ENCODE measurements at regions not wholly inside any gene's neighbourhood (a gene's known extent, or its start where the extent isn't known, plus 50 kb on each side); places are given as distances from the start of the nearest gene placed in this dataset.

- no peak for ATAC-seq
- TF ChIP-seq SNAI2 (CRISPR knock-in tag; IDR thresholded peaks at IDR 0.05) (no peak), PPARA (CRISPR knock-in tag; IDR thresholded peaks at IDR 0.05; ENCODE audit: borderline replicate concordance) (no peak), TCF4 (CRISPR knock-in tag; IDR thresholded peaks at IDR 0.05; ENCODE audit: borderline replicate concordance) (no peak), GLIS3 (CRISPR knock-in tag; IDR thresholded peaks at IDR 0.05) (no peak), TSHZ2 (CRISPR knock-in tag; IDR thresholded peaks at IDR 0.05) (no peak), ISL1 (CRISPR knock-in tag; IDR thresholded peaks at IDR 0.05) (no peak)
These were observed 215.8 kb downstream of the PHLDA1 start for GRCh38 chr12:75815756-75816155.

GRCh38 chr12:75814851-75815754 lies 216.5 kb downstream of the PHLDA1 start:
- ATAC-seq: peak; percentile 88
- no peak for TF ChIP-seq ESRRG (CRISPR knock-in tag; IDR thresholded peaks at IDR 0.05)
- TF ChIP-seq ZFP3 (CRISPR knock-in tag; IDR thresholded peaks at IDR 0.05): no peak
- no peak for TF ChIP-seq TOX (CRISPR knock-in tag; IDR thresholded peaks at IDR 0.05; ENCODE audit: borderline replicate concordance)
- no peak for TF ChIP-seq CREB5 (CRISPR knock-in tag; IDR thresholded peaks at IDR 0.05; ENCODE audit: low read depth)
- TF ChIP-seq RARB (CRISPR knock-in tag; IDR thresholded peaks at IDR 0.05): no peak
- no peak for TF ChIP-seq ZC3H10 (CRISPR knock-in tag; IDR thresholded peaks at IDR 0.05)
- no peak for TF ChIP-seq SNAI2 (CRISPR knock-in tag; IDR thresholded peaks at IDR 0.05)
- no peak for TF ChIP-seq PPARA (CRISPR knock-in tag; IDR thresholded peaks at IDR 0.05; ENCODE audit: borderline replicate concordance)

DNA sequence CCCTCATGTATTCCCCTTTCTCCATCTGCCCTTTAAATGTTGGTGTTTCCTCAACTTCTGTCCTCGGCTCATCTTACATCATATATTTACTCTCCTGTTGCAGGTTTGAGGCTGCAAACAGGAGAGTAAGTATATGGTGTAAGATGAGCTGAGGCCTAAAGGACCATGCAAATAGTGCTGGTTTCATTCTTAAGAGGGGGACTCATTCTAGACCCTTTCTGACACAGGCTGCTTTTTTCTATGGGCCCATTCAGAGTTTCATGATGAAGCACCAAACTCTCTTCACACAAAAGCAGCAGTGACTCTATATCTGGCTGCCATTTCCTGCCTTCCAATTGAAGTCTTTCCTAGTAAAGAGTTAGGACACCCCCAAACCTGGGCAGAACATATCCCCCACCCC lies 218.5 kb downstream of the PHLDA1 start:
- ATAC-seq: no peak
- TF ChIP-seq ZNF8 (CRISPR knock-in tag; IDR thresholded peaks at IDR 0.05): no peak
- no peak for TF ChIP-seq TCF4 (CRISPR knock-in tag; IDR thresholded peaks at IDR 0.05; ENCODE audit: borderline replicate concordance)
- no peak for TF ChIP-seq GLIS3 (CRISPR knock-in tag; IDR thresholded peaks at IDR 0.05)
- no peak for TF ChIP-seq CSDC2 (CRISPR knock-in tag; IDR thresholded peaks at IDR 0.05)
- TF ChIP-seq ZFP3 (CRISPR knock-in tag; IDR thresholded peaks at IDR 0.05): no peak
- no peak for TF ChIP-seq ZC3H10 (CRISPR knock-in tag; IDR thresholded peaks at IDR 0.05)
- no peak for TF ChIP-seq RARB (CRISPR knock-in tag; IDR thresholded peaks at IDR 0.05)
- TF ChIP-seq TSHZ2 (CRISPR knock-in tag; IDR thresholded peaks at IDR 0.05): no peak

- no peak for TF ChIP-seq ZNF8 (CRISPR knock-in tag; IDR thresholded peaks at IDR 0.05)
- no peak for TF ChIP-seq ZC3H10 (CRISPR knock-in tag; IDR thresholded peaks at IDR 0.05)
- no peak for TF ChIP-seq PPARA (CRISPR knock-in tag; IDR thresholded peaks at IDR 0.05; ENCODE audit: borderline replicate concordance)
- TF ChIP-seq ZNF565 (CRISPR knock-in tag; conservative IDR thresholded peaks at IDR 0.05; ENCODE audit: low read depth): no peak
- TF ChIP-seq TCF4 (CRISPR knock-in tag; IDR thresholded peaks at IDR 0.05; ENCODE audit: borderline replicate concordance): peak; percentile 83; the same call in 1 of the 2 replicates
- TF ChIP-seq TOX (CRISPR knock-in tag; IDR thresholded peaks at IDR 0.05; ENCODE audit: borderline replicate concordance): no peak
- no peak for TF ChIP-seq GLIS3 (CRISPR knock-in tag; IDR thresholded peaks at IDR 0.05)
- TF ChIP-seq TSHZ2 (CRISPR knock-in tag; IDR thresholded peaks at IDR 0.05): 0 out of 2 replicates have a peak, but pooled peaks have one; percentile 51
- ATAC-seq: peak; percentile 74
These were observed 219.1 kb downstream of the PHLDA1 start for GRCh38 chr12:75812271-75813018.

All from SK-N-SH treated with all-trans-retinoic acid at 6 μM for 48 hours (cell line).